ENCODE measurements at regions not wholly inside any gene's neighbourhood (a gene's known extent, or its start where the extent isn't known, plus 50 kb on each side); places are given as distances from the start of the nearest gene placed in this dataset.

DNA sequence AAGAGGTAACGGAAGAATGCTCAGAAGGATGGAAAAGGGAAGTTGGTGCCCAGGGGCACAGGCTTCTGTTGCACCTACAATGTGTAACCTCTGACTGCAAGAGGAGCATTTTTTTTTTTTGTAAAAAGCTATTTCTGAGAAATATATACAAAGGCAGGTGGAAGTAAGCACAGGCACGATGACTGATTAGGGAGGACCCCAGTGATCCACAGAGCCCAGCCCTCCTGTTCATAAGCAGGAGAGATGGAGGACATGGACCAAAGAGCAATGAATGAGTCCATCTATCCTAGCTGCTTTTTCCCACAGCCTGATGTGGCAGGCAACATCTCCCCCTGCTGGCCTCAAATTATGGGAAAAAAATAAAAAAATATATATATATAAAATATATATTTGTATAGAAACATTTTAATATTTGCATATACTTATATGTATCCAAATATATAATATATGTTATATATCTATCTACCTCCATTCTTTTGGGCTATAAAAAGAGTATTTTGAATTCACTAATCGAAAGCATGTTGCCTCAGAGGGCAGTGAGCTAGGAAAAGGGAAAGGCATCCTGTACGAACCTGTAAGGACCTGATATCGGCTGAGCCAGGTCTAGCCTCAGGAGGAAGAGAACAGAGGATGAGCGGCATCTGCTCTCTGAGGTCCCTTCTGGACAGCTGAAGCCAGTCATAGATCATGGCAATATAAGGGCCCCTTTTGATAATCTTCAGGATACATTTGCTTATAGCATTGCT, 166.0 kb upstream of the STK17B start:
- no peaks in the 10 kb centered on the region for H3K27me3 ChIP-seq (ENCODE audit: insufficient read depth)
- Mint-ChIP-seq H3K27ac (no peak overlapping the region), H3K36me3 (ENCODE audit: low read depth) (no peaks in the 10 kb centered on the region), H3K9me3 (no peaks in the 10 kb centered on the region), H3K4me3 (no peak overlapping the region), H3K27me3 (ENCODE audit: insufficient read depth, low read depth, poor library complexity) (no peaks in the 10 kb centered on the region), H3K4me1 (no peaks in the 10 kb centered on the region)
- H2AFZ ChIP-seq, result no peak overlapping the region
- DNase-seq (ENCODE audit: low spot score) (peak; percentile 61), ATAC-seq (peak; percentile 69)
- no peaks in the 10 kb centered on the region for H3K9me2 ChIP-seq (ENCODE audit: insufficient read depth)
- no peaks in the 10 kb centered on the region for H3K79me2 ChIP-seq (replicated peaks; ENCODE audit: insufficient read depth)
- TF ChIP-seq, protein P1, sequence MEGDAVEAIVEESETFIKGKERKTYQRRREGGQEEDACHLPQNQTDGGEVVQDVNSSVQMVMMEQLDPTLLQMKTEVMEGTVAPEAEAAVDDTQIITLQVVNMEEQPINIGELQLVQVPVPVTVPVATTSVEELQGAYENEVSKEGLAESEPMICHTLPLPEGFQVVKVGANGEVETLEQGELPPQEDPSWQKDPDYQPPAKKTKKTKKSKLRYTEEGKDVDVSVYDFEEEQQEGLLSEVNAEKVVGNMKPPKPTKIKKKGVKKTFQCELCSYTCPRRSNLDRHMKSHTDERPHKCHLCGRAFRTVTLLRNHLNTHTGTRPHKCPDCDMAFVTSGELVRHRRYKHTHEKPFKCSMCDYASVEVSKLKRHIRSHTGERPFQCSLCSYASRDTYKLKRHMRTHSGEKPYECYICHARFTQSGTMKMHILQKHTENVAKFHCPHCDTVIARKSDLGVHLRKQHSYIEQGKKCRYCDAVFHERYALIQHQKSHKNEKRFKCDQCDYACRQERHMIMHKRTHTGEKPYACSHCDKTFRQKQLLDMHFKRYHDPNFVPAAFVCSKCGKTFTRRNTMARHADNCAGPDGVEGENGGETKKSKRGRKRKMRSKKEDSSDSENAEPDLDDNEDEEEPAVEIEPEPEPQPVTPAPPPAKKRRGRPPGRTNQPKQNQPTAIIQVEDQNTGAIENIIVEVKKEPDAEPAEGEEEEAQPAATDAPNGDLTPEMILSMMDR (conservative IDR thresholded peaks at IDR 0.05; ENCODE audit: low read depth in 2 of 2), result peak; percentile 44 to 69
- TF ChIP-seq STAT1 (IDR thresholded peaks at IDR 0.05; ENCODE audit: unreplicated experiment), result no peak
- H3K4me3 ChIP-seq, result no peak overlapping the region
- H3F3A ChIP-seq (replicated peaks; ENCODE audit: low read depth), result no peaks in the 10 kb centered on the region
- no peaks in the 10 kb centered on the region for H3K4me1 ChIP-seq (ENCODE audit: insufficient read depth)
- no peak overlapping the region for H3K4me2 ChIP-seq
- H4K20me1 ChIP-seq (replicated peaks; ENCODE audit: insufficient read depth), result no peaks in the 10 kb centered on the region
- no peak overlapping the region for H3K27ac ChIP-seq (ENCODE audit: low read depth)
- no peaks in the 10 kb centered on the region for H3K36me3 ChIP-seq (ENCODE audit: insufficient read depth)

DNA sequence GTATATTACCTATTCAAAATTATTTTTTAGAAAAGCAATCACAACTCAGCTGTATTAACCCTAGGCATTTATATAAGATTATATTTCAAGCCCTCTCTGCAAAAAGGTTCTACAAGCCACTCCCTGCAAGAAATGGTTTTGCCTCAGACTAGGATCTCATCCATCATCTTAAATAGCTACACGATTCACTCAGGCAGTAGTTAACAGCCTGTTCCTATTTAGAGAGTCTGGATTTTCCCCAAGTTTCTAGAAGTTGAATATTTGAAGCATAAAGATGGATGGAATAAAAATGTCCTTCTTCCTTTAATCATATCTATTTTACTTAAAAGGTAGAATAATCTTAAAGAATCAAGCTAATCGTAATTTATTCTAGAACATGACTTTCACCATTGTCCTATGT, 167.1 kb upstream of the STK17B start:
- Histone ChIP-seq H3F3A (replicated peaks; ENCODE audit: low read depth) (no peaks in the 10 kb centered on the region), H3K4me2 (no peak overlapping the region), H3K4me3 (no peak overlapping the region), H3K36me3 (ENCODE audit: insufficient read depth) (no peaks in the 10 kb centered on the region), H2AFZ (no peak overlapping the region), H3K79me2 (replicated peaks; ENCODE audit: insufficient read depth) (no peaks in the 10 kb centered on the region), H3K9me2 (ENCODE audit: insufficient read depth) (no peaks in the 10 kb centered on the region), H3K27ac (ENCODE audit: low read depth) (no peak overlapping the region), H4K20me1 (replicated peaks; ENCODE audit: insufficient read depth) (no peaks in the 10 kb centered on the region), H3K27me3 (ENCODE audit: insufficient read depth) (no peaks in the 10 kb centered on the region), H3K4me1 (ENCODE audit: insufficient read depth) (no peaks in the 10 kb centered on the region)
- Mint-ChIP-seq H3K4me1 (no peaks in the 10 kb centered on the region), H3K27me3 (ENCODE audit: insufficient read depth, low read depth, poor library complexity) (no peaks in the 10 kb centered on the region), H3K4me3 (no peak overlapping the region), H3K9me3 (no peaks in the 10 kb centered on the region), H3K27ac (no peak overlapping the region), H3K36me3 (ENCODE audit: low read depth) (no peaks in the 10 kb centered on the region)
- DNase-seq (ENCODE audit: low spot score), result no peak
- TF ChIP-seq, protein P2, sequence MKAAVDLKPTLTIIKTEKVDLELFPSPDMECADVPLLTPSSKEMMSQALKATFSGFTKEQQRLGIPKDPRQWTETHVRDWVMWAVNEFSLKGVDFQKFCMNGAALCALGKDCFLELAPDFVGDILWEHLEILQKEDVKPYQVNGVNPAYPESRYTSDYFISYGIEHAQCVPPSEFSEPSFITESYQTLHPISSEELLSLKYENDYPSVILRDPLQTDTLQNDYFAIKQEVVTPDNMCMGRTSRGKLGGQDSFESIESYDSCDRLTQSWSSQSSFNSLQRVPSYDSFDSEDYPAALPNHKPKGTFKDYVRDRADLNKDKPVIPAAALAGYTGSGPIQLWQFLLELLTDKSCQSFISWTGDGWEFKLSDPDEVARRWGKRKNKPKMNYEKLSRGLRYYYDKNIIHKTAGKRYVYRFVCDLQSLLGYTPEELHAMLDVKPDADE (IDR thresholded peaks at IDR 0.05), result no peak
- ATAC-seq, result no peak

DNA sequence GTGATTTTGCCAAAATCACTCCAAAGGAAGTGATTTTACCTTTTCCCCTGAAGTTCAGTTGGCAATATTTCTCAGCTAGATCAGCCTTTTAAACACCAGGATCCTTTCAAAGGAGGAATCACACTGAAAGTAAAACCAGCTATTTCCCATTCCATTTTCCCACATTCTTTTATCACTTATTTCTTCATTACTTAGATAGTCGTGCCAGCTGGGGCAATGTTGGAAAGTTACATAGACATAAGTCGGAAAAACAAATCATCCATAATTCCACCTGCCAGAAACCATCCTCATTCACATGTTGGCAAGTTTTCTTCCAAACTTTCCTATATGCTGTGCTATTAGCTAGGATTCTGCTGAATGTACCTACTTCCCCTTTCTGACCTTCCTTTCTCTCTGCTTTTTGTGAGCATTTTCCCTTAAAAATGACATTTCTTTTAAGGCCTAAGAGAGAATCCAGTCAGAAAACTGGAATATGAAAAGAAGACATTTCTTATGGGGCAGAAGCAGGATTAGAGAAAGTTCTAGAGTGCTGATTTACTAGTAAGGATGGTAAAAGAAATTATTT, 170.0 kb upstream of the STK17B start:
- H3K9me3 Mint-ChIP-seq, result no peaks in the 10 kb centered on the region
- TF ChIP-seq STAT1 (IDR thresholded peaks at IDR 0.05; ENCODE audit: unreplicated experiment) (no peak), EZH2 (IDR thresholded peaks at IDR 0.05; ENCODE audit: low read depth, unreplicated experiment) (no peak), ZNF331 (CRISPR knock-in tag; IDR thresholded peaks at IDR 0.05; ENCODE audit: low read depth) (no peak), EZH2phosphoT487 (IDR thresholded peaks at IDR 0.05; ENCODE audit: unreplicated experiment) (no peak), NANOG (IDR thresholded peaks at IDR 0.05; ENCODE audit: borderline replicate concordance) (no peak), JUNB (IDR thresholded peaks at IDR 0.05; ENCODE audit: unreplicated experiment) (no peak), ZNF114 (CRISPR knock-in tag; IDR thresholded peaks at IDR 0.05) (no peak)
- TF ChIP-seq, protein P3, sequence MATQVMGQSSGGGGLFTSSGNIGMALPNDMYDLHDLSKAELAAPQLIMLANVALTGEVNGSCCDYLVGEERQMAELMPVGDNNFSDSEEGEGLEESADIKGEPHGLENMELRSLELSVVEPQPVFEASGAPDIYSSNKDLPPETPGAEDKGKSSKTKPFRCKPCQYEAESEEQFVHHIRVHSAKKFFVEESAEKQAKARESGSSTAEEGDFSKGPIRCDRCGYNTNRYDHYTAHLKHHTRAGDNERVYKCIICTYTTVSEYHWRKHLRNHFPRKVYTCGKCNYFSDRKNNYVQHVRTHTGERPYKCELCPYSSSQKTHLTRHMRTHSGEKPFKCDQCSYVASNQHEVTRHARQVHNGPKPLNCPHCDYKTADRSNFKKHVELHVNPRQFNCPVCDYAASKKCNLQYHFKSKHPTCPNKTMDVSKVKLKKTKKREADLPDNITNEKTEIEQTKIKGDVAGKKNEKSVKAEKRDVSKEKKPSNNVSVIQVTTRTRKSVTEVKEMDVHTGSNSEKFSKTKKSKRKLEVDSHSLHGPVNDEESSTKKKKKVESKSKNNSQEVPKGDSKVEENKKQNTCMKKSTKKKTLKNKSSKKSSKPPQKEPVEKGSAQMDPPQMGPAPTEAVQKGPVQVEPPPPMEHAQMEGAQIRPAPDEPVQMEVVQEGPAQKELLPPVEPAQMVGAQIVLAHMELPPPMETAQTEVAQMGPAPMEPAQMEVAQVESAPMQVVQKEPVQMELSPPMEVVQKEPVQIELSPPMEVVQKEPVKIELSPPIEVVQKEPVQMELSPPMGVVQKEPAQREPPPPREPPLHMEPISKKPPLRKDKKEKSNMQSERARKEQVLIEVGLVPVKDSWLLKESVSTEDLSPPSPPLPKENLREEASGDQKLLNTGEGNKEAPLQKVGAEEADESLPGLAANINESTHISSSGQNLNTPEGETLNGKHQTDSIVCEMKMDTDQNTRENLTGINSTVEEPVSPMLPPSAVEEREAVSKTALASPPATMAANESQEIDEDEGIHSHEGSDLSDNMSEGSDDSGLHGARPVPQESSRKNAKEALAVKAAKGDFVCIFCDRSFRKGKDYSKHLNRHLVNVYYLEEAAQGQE (IDR thresholded peaks at IDR 0.05; ENCODE audit: unreplicated experiment), result no peak
- TF ChIP-seq, protein P2 (IDR thresholded peaks at IDR 0.05), result no peak

More for the DNA sequence above, 170.0 kb upstream of the STK17B start:
- Histone ChIP-seq H3K4me3 (no peak overlapping the region), H3F3A (replicated peaks; ENCODE audit: low read depth) (no peaks in the 10 kb centered on the region), H3K9me2 (ENCODE audit: insufficient read depth) (no peaks in the 10 kb centered on the region), H4K20me1 (replicated peaks; ENCODE audit: insufficient read depth) (no peaks in the 10 kb centered on the region), H3K4me2 (no peak overlapping the region), H2AFZ (no peak overlapping the region), H3K27ac (ENCODE audit: low read depth) (no peak overlapping the region), H3K36me3 (ENCODE audit: insufficient read depth) (no peaks in the 10 kb centered on the region), H3K79me2 (replicated peaks; ENCODE audit: insufficient read depth) (no peaks in the 10 kb centered on the region), H3K27me3 (ENCODE audit: insufficient read depth) (no peaks in the 10 kb centered on the region), H3K4me1 (ENCODE audit: insufficient read depth) (no peaks in the 10 kb centered on the region)
- Mint-ChIP-seq H3K36me3 (ENCODE audit: low read depth) (no peaks in the 10 kb centered on the region), H3K27me3 (ENCODE audit: insufficient read depth, low read depth, poor library complexity) (no peaks in the 10 kb centered on the region), H3K4me1 (no peaks in the 10 kb centered on the region), H3K4me3 (no peak overlapping the region), H3K27ac (no peak overlapping the region)
- DNase-seq (ENCODE audit: low spot score) (no peak), ATAC-seq (no peak)

Measured in GM23338 (cell line).